AG09319 (cell line): ENCODE measurements at regions not wholly inside any gene's neighbourhood (a gene's known extent, or its start where the extent isn't known, plus 50 kb on each side); places are given as distances from the start of the nearest gene placed in this dataset.
"Not testable (repeated sequence)": the region's sequence is repeated elsewhere in the genome, so short reads cannot be mapped to it uniquely, and the experiment has no call there.

Experiments used
- DNase-seq: peaks from one replicate; pipeline ENCODE4 v3.0.0-alpha.2; 2010; ENCODE audit warnings: low read depth; ENCODE audit errors: extremely low read depth
- TF ChIP-seq, protein P1 (sequence below): IDR thresholded peaks from 2 replicates; pipeline ENCODE4 v1.5.1; 2011; ENCODE audit warnings: low read depth, mild to moderate bottlenecking, inconsistent platforms, low read length, moderate library complexity

GRCh38 chr4:82275431-82276331 is 98.1 kb downstream of the HNRNPD start:
- DNase-seq, result no peak
- TF ChIP-seq, protein P1, sequence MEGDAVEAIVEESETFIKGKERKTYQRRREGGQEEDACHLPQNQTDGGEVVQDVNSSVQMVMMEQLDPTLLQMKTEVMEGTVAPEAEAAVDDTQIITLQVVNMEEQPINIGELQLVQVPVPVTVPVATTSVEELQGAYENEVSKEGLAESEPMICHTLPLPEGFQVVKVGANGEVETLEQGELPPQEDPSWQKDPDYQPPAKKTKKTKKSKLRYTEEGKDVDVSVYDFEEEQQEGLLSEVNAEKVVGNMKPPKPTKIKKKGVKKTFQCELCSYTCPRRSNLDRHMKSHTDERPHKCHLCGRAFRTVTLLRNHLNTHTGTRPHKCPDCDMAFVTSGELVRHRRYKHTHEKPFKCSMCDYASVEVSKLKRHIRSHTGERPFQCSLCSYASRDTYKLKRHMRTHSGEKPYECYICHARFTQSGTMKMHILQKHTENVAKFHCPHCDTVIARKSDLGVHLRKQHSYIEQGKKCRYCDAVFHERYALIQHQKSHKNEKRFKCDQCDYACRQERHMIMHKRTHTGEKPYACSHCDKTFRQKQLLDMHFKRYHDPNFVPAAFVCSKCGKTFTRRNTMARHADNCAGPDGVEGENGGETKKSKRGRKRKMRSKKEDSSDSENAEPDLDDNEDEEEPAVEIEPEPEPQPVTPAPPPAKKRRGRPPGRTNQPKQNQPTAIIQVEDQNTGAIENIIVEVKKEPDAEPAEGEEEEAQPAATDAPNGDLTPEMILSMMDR, result no peak

GRCh38 chr4:82274700-82275099 is 99.1 kb downstream of the HNRNPD start:
- not testable (repeated sequence) for DNase-seq

DNA sequence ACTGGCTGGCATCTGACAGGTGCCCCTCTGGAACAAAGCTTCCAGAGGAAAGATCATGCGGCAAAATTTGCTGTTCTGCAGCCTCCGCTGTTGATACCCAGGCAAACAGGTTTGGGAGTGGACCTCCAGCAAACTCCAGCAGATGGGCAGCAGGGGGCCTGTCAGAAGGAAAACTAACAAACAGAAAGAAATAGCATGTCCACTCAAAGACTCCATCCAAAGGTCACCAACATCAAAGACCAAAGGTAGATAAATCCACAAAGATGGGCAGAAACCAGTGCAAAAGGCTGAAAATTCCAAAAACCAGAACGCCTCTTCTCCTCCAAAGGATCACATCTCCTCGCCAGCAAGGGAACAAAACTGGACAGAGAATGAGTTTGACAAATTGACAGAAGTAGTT is 101.3 kb downstream of the HNRNPD start:
- DNase-seq, result not testable (repeated sequence)

GRCh38 chr4:82271915-82272480 is 101.8 kb downstream of the HNRNPD start:
- not testable (repeated sequence) for DNase-seq

DNA sequence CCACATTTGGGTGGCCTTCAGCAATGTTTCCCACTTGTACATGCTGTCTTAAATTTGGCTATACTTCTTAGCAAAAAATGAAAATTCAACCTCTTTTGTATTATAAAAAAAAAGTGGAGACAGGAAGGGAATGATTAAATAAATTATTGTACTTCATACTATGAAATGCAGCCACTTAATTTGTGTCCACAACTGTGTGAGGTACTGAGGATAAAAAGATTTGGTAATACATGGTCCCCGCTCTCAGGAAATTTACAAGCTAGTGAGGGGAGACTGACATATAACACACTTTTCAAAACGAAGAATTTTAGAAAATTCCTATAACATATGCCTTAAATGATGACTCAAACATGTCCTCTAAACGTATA is 105.0 kb downstream of the HNRNPD start:
- no peak for DNase-seq
- TF ChIP-seq, protein P1, result no peak

DNA sequence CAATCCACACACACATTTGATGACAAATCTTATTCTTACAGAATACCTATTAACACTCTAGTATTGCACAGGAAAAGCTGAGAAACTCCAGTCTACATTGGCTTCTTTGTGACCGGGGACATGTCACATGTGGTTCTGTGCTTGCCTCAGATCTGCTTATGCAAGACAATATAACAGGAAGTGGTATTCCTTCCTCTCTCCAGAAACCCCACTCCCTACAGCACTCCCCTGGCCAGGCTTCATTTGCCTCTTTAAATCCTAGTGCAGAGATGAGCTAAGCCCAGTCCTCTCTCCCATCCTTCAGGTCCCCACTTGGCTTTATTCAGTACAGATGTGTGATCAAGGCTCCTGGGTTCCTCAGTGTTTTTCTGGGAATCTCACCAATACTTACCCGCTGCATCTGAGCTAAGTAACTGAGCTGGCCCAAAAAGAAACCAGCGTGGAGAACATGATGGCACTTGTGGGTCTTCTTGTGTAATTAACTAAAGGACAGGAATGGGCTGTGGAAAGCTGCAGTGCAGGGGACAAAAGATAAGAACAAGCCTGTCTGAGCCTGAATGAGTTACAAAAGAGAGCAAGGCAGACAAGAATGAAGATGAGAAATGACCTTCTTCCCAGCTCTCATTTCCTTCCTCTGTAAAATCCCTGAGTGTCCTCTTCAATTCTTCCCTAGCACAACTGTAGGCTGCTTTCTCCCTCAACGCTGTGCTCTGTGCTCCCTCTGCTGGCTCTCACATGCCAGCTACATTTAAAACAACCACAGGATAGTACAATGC is 105.6 kb downstream of the HNRNPD start:
- TF ChIP-seq, protein P1, result peak; percentile 72
- DNase-seq, result peak; percentile 3

DNA sequence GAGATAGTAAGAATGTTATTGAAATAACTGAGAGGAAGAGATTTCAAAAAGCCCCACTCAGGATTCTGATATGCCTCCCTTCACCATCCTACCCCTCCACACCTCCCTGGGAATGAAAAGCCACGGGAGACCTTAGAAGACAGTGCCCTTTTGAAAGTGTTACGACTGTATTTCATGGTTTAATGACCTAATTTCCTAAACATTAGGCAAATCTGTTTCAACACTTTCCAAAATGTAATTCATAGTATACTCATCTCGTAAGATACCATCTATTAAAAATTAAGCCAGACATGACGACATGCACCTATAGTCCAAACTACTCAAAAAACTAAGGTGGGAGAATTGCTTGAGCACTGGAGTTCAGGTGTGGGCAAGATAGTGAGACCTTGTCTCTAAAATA is 106.3 kb downstream of the HNRNPD start:
- no peak for DNase-seq
- TF ChIP-seq, protein P1, result no peak

- no peak for DNase-seq
- TF ChIP-seq, protein P1, result no peak
Observed at GRCh38 chr4:82266345-82266744, 107.4 kb downstream of the HNRNPD start.
